Psoas muscle (tissue), 7 donors: ENCODE measurements at regions not wholly inside any gene's neighbourhood (a gene's known extent, or its start where the extent isn't known, plus 50 kb on each side); places are given as distances from the start of the nearest gene placed in this dataset.

Source experiments
- ATAC-seq, 4 donors: fragments of 200-7000 bp; cut with Tn5 transposase; one replicate each; pipeline ENCODE4 v1.9.1; 2020; ENCODE audit warnings: moderate library complexity in 3 of 4, mild to moderate bottlenecking in 2 of 4
- DNase-seq, 2 donors: peaks; one replicate each; pipeline ENCODE4 v3.0.0-alpha.2; 2020
- H3K27ac ChIP-seq: fragments of 200-600 bp; one replicate; pipeline ENCODE4 v1.8.0; 2022
- H3K27me3 ChIP-seq, 3 donors: fragments of 200-600 bp in 1 of 3; one replicate each; pipeline versions ENCODE4 v1.6.1 to v1.8.0; 2013 to 2022; ENCODE audit warnings: low read length in 2 of 3, mild to moderate bottlenecking in 2 of 3, moderate library complexity in 1 of 3; ENCODE audit not compliant: insufficient read depth in 3 of 3
- H3K36me3 ChIP-seq, 2 donors: fragments of 200-600 bp in 1 of 2; one replicate each; pipeline versions ENCODE4 v1.6.1 to v1.8.0; 2013 to 2022; ENCODE audit warnings: low read depth in 1 of 2, mild to moderate bottlenecking in 1 of 2, moderate library complexity in 1 of 2; ENCODE audit not compliant: insufficient read depth in 1 of 2
- H3K4me1 ChIP-seq: fragments of 200-600 bp; one replicate; pipeline ENCODE4 v1.8.0; 2022
- H3K4me3 ChIP-seq: fragments of 200-600 bp; one replicate; pipeline ENCODE4 v1.8.0; 2022; ENCODE audit warnings: mild to moderate bottlenecking
- H3K9me3 ChIP-seq: fragments of 200-600 bp; one replicate; pipeline ENCODE4 v1.8.0; 2022
- CTCF ChIP-seq: fragments of 200-600 bp; IDR thresholded peaks from one replicate; pipeline ENCODE4 v1.8.0; 2022; ENCODE audit warnings: antibody characterized with exemption
- WGBS, 3 donors: extraction: QIAGEN DNeasy Blood & Tissue Kit; methylation state at CpG; one replicate each; pipeline versions ENCODE4 v1.1.6 to v1.1.7; 2013; 5-methylcytosine and 5-hydroxymethylcytosine counted together
- intact Hi-C, 2 donors: fragments of 100-400 bp; cut with DNase I; formaldehyde crosslinking; loops; one replicate each; pipeline versions ENCODE4 v1.11.0 to v1.14.2; 2022
- donor health status: healthy with polysubstance abuse.
- donor health status: DM: no; HTN: no; CAD: no; lungs with moderate emphysema.
- donor health status: Bipolar disorder and iron deficiency.
- donor health status: healthy.
- donor health status: DM: yes; HTN: yes; CAD: no.
- donor health status: DM: no; HTN: no; CAD: no.
- donor health status: DM: yes; HTN: yes; CAD: no.

- no peaks in the 10 kb centered on the region for H3K36me3 ChIP-seq
- 15 to 26% (median 23%) methylated on average over 1 of the region's 1 CpG for WGBS, 3 donors
- peaks cover 23% of the 10 kb centered on the region for H3K9me3 ChIP-seq
- DNase-seq (no peak), ATAC-seq (no peak)
- no peaks in the 10 kb centered on the region for H3K4me1 ChIP-seq
- intact Hi-C loops: no loop called here
- H3K27ac ChIP-seq: no peak overlapping the region
- TF ChIP-seq CTCF: no peak
- no peaks in the 10 kb centered on the region for H3K27me3 ChIP-seq
- H3K4me3 ChIP-seq: no peak overlapping the region
Measured at GRCh38 chr1:193335806-193336428, 149.5 kb upstream of the B3GALT2 start.

- ATAC-seq: no peak
- 90 to 96% (median 95%) methylated on average over 3 of the region's 3 CpGs for WGBS, 3 donors
- intact Hi-C loops: no loop called here
Measured at GRCh38 chr1:193333166-193333565, 146.8 kb upstream of the B3GALT2 start.

GRCh38 chr1:193326296-193326695, 139.9 kb upstream of the B3GALT2 start:
- DNase-seq (no peak), ATAC-seq (no peak)
- WGBS, 3 donors: 83 to 97% (median 85%) methylated on average over 1 of the region's 1 CpG
- Histone ChIP-seq H3K27ac (no peak overlapping the region), H3K27me3 (no peaks in the 10 kb centered on the region), H3K36me3 (no peaks in the 10 kb centered on the region), H3K9me3 (peaks cover 8% of the 10 kb centered on the region), H3K4me1 (no peaks in the 10 kb centered on the region), H3K4me3 (no peak overlapping the region)
- intact Hi-C loops: no loop called here
- TF ChIP-seq CTCF: no peak

More at GRCh38 chr1:193333166-193333565, 146.8 kb upstream of the B3GALT2 start:
- Histone ChIP-seq H3K9me3 (peaks cover 27% of the 10 kb centered on the region), H3K4me1 (no peaks in the 10 kb centered on the region), H3K27ac (no peak overlapping the region), H3K4me3 (no peak overlapping the region), H3K36me3 (no peaks in the 10 kb centered on the region), H3K27me3 (no peaks in the 10 kb centered on the region)
- no peak for DNase-seq
- TF ChIP-seq CTCF: no peak

GRCh38 chr1:193325771-193326170, 139.4 kb upstream of the B3GALT2 start:
- Histone ChIP-seq H3K9me3 (peaks cover 4% of the 10 kb centered on the region), H3K4me3 (no peak overlapping the region), H3K36me3 (no peaks in the 10 kb centered on the region), H3K27ac (no peak overlapping the region), H3K27me3 (no peaks in the 10 kb centered on the region), H3K4me1 (no peaks in the 10 kb centered on the region)
- no peak for DNase-seq
- 92 to 94% (median 92%) methylated on average over 4 of the region's 4 CpGs for WGBS, 3 donors
- no peak for TF ChIP-seq CTCF
- no peak for ATAC-seq
- intact Hi-C loops: no loop called here

GRCh38 chr1:193325042-193325441, 138.6 kb upstream of the B3GALT2 start:
- H3K4me1 ChIP-seq: no peaks in the 10 kb centered on the region
- ATAC-seq: no peak
- no peak for TF ChIP-seq CTCF
- H3K27ac ChIP-seq: no peak overlapping the region
- H3K4me3 ChIP-seq: no peak overlapping the region
- no peaks in the 10 kb centered on the region for H3K27me3 ChIP-seq
- no peaks in the 10 kb centered on the region for H3K36me3 ChIP-seq
- intact Hi-C loops: no loop called here
- WGBS, 3 donors: 78 to 92% (median 86%) methylated on average over 1 of the region's 1 CpG
- peaks cover 4% of the 10 kb centered on the region for H3K9me3 ChIP-seq
- DNase-seq: no peak
